GM21717 (cell line): ENCODE measurements at regions not wholly inside any gene's neighbourhood (a gene's known extent, or its start where the extent isn't known, plus 50 kb on each side); places are given as distances from the start of the nearest gene placed in this dataset.
A peak's percentile ranks its signal among the peaks of the same experiment; 100 is the strongest.
"Not testable (repeated sequence)": the region's sequence is repeated elsewhere in the genome, so short reads cannot be mapped to it uniquely, and the experiment has no call there.

Source experiments
- ATAC-seq: cut with Tn5 transposase; IDR thresholded peaks from one replicate; pipeline ENCODE4 v1.9.1; 2021; ENCODE audit warnings: mild to moderate bottlenecking, moderate library complexity; ENCODE audit not compliant: unreplicated experiment

GRCh38 chr12:4158306-4158705 lies 115.3 kb upstream of the CCND2 start:
- ATAC-seq, result no peak

- ATAC-seq, result no peak
Observed at GRCh38 chr12:4157122-4157521, 116.4 kb upstream of the CCND2 start.

- no peak for ATAC-seq
Observed at GRCh38 chr12:4156317-4156716, 117.2 kb upstream of the CCND2 start.

- ATAC-seq, result no peak
Observed at GRCh38 chr12:4154672-4155225, 118.8 kb upstream of the CCND2 start.

GRCh38 chr12:4153343-4153892 lies 120.1 kb upstream of the CCND2 start:
- ATAC-seq, result peak; percentile 78

- no peak for ATAC-seq
Observed at GRCh38 chr12:4152145-4152795, 121.3 kb upstream of the CCND2 start.

GRCh38 chr12:4151362-4152121 lies 122.0 kb upstream of the CCND2 start:
- no peak for ATAC-seq

GRCh38 chr12:4150355-4150754 lies 123.2 kb upstream of the CCND2 start:
- not testable (repeated sequence) for ATAC-seq

- ATAC-seq, result peak; percentile 29
Observed at GRCh38 chr12:4148418-4149056, 125.0 kb upstream of the CCND2 start.

GRCh38 chr12:4147031-4147481 lies 126.5 kb upstream of the CCND2 start:
- ATAC-seq, result no peak

- ATAC-seq, result peak; percentile 35
Observed at GRCh38 chr12:4145990-4146859, 127.3 kb upstream of the CCND2 start.

- no peak for ATAC-seq
Observed at GRCh38 chr12:4144676-4145075, 128.9 kb upstream of the CCND2 start.

- ATAC-seq, result no peak
Observed at GRCh38 chr12:4143896-4144295, 129.7 kb upstream of the CCND2 start.

GRCh38 chr12:4141348-4142270 lies 132.0 kb upstream of the CCND2 start:
- ATAC-seq, result no peak

GRCh38 chr12:4140581-4141301 lies 132.8 kb upstream of the CCND2 start:
- ATAC-seq, result no peak

GRCh38 chr12:4139191-4139590 lies 134.4 kb upstream of the CCND2 start:
- no peak for ATAC-seq

GRCh38 chr12:4138532-4138931 lies 135.0 kb upstream of the CCND2 start:
- ATAC-seq, result not testable (repeated sequence)

GRCh38 chr12:4138051-4138450 lies 135.5 kb upstream of the CCND2 start:
- ATAC-seq, result no peak

GRCh38 chr12:4137441-4137840 lies 136.1 kb upstream of the CCND2 start:
- no peak for ATAC-seq
